Testis (tissue), 2 donors: ENCODE measurements at regions not wholly inside any gene's neighbourhood (a gene's known extent, or its start where the extent isn't known, plus 50 kb on each side); places are given as distances from the start of the nearest gene placed in this dataset.
"Not testable (repeated sequence)": the region's sequence is repeated elsewhere in the genome, so short reads cannot be mapped to it uniquely, and the experiment has no call there.

ENCODE experiments used
- DNase-seq: peaks from one replicate; pipeline ENCODE4 v3.0.0-alpha.2; 2019
- H3K27ac ChIP-seq, 2 donors: fragments of 200-600 bp; sonication (generic); one replicate each; pipeline ENCODE4 v1.5.1; 2019
- H3K27me3 ChIP-seq: fragments of 200-600 bp; sonication (generic); one replicate; pipeline ENCODE4 v1.5.1; 2019
- H3K36me3 ChIP-seq: fragments of 200-600 bp; sonication (generic); one replicate; pipeline ENCODE4 v1.5.1; 2017; ENCODE audit warnings: low read depth; ENCODE audit errors: missing control alignments
- H3K4me1 ChIP-seq: fragments of 200-600 bp; sonication (generic); one replicate; pipeline ENCODE4 v1.5.1; 2019
- H3K4me3 ChIP-seq, 2 donors: fragments of 200-600 bp; sonication (generic); one replicate each; pipeline ENCODE4 v1.5.1; 2017 to 2019
- H3K9me3 ChIP-seq: fragments of 200-600 bp; sonication (generic); one replicate; pipeline ENCODE4 v1.5.1; 2017
- POLR2A ChIP-seq: fragments of 450-650 bp; IDR thresholded peaks from one replicate; pipeline ENCODE4 v1.6.1; 2017; ENCODE audit warnings: antibody characterized with exemption, mild to moderate bottlenecking, moderate library complexity
- WGBS, 2 donors: methylation state at CpG; one replicate each; pipeline ENCODE4 v1.1.5; 2018; 5-methylcytosine and 5-hydroxymethylcytosine counted together
- intact Hi-C: fragments of 100-400 bp; cut with DNase I; formaldehyde crosslinking; loops from one replicate; pipeline ENCODE4 v1.15.1; 2023; ENCODE audit warnings: low total_unique reads
- TF ChIP-seq, protein P1 (sequence below), 3 experiments: fragments of 450-650 bp in 2 of 3; fragments of 200-600 bp in 1 of 3; sonication (generic) in 1 of 3; IDR thresholded peaks; one replicate each; pipeline ENCODE4 v1.5.1; 2016 to 2019; ENCODE audit warnings: antibody characterized with exemption in 3 of 3, mild to moderate bottlenecking in 2 of 3, moderate library complexity in 1 of 3

DNA sequence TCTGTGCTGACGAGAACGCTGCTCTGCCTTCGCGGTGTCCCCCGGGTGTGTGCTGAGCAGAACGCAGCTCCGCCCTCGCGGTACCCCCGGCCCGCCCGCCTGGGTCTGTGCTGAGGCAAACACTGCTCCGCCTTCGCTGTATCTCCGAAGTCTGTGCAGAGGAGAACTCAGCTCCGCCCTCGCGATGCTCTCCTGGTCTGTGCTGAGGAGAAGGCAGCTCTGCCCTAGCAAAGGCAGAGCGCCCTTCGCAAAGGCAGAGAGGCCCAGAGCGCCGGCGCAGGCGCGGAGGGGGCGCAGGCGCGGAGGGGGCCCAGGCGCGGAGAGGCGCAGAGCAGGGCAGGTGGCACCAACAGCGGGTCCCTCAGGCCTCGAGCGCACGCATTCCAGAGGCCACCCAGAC is 1503.6 kb downstream of the FOXD4L5 start:
- H3K9me3 ChIP-seq, H3K27me3 ChIP-seq, H3K36me3 ChIP-seq, H3K27ac ChIP-seq, H3K4me1 ChIP-seq, intact Hi-C loops: not testable (repeated sequence)
- peak; percentile 31 for DNase-seq
- 12 to 35% methylated on average over 18 of the region's 35 CpGs for WGBS, 2 donors
- H3K4me3 ChIP-seq = peak overlapping the region in 1 of 2 donors; percentile 39

- H3K4me3 ChIP-seq, H3K27me3 ChIP-seq, intact Hi-C loops, H3K9me3 ChIP-seq, DNase-seq, H3K36me3 ChIP-seq, H3K4me1 ChIP-seq, H3K27ac ChIP-seq: not testable (repeated sequence)
- 64 to 85% methylated on average over 3 to 6 of the region's 7 CpGs for WGBS, 2 donors
Measured at GRCh38 chr9:63776220-63776619, 1508.8 kb downstream of the FOXD4L5 start.

DNA sequence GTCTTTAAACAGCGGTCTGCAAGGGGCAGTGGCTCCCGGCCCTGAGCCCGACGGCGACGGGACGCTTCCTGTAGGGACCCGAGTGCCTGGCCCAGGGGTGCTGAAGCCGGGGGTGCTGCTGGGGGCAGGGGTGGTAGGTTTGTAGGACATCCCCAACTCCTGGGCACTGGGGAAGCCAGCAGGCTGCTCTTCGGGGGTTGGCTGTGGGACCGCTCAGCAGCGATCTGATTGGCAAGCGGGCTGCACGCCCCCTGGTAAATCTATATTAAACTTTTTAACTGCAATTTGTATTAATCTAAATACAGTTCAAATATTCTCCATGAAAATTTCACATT is 1510.0 kb downstream of the FOXD4L5 start:
- intact Hi-C loops, H3K9me3 ChIP-seq, H3K36me3 ChIP-seq, H3K4me3 ChIP-seq, H3K4me1 ChIP-seq, DNase-seq, H3K27ac ChIP-seq, H3K27me3 ChIP-seq: not testable (repeated sequence)
- WGBS, 2 donors = 74% methylated on average over 7 to 11 of the region's 14 CpGs

- H3K9me3 ChIP-seq, H3K27me3 ChIP-seq, H3K27ac ChIP-seq, H3K4me3 ChIP-seq, intact Hi-C loops, DNase-seq, H3K36me3 ChIP-seq, H3K4me1 ChIP-seq: not testable (repeated sequence)
- WGBS, 2 donors = 89% methylated on average over 8 of the region's 15 CpGs; no CpG with 5 or more reads in 1 of the 2 donors
Measured at GRCh38 chr9:63774369-63775091, 1510.5 kb downstream of the FOXD4L5 start.

GRCh38 chr9:63762230-63762629 is 1522.8 kb downstream of the FOXD4L5 start:
- intact Hi-C loops, H3K9me3 ChIP-seq, H3K27ac ChIP-seq, DNase-seq, H3K4me3 ChIP-seq, H3K36me3 ChIP-seq, H3K27me3 ChIP-seq, H3K4me1 ChIP-seq: not testable (repeated sequence)
- 61 to 71% methylated on average over 12 to 13 of the region's 13 CpGs for WGBS, 2 donors

DNA sequence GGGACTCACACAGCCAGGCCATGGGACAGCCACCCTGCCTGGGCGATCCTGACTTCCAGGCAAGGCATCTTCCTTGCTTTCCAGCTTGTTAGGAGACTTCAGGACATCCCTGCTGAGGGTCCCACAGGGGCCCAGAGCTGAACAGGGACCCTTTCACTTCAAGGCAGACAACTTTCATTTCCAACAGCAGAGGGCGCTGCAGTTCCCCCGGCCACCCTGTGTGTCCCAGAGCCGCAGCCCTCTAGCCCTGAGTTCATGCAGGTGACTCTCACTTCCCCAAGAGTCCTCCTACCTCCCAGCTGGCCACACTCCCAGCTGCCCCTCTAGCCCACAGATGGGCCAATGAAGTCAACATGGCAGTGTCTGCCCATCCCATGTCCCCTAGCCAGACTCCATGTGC is 1556.0 kb downstream of the FOXD4L5 start:
- 20 to 61% methylated on average over 2 to 4 of the region's 4 CpGs for WGBS, 2 donors
- H3K27ac ChIP-seq, intact Hi-C loops, H3K9me3 ChIP-seq, H3K4me3 ChIP-seq, H3K4me1 ChIP-seq, H3K27me3 ChIP-seq, H3K36me3 ChIP-seq, DNase-seq: not testable (repeated sequence)

DNA sequence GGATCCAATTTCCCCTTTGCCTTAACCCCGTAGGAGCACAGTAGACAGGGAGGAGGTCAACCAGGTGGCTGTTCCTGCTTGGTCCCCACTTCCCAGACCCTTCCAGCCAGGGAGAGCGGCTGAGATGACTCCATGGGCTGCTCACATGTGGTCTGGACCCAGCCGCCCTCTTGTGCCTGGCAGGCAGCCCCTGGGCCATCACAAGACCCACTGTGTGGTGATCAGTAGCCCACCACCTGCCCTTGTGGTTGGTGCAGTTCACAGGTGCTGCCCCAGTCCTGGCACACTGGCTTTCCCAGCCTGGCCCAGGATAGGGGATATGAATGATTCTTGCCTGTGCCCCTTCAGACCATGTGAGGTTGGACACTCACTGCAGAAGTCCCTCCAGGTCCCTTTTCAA is 1556.7 kb downstream of the FOXD4L5 start:
- WGBS, 2 donors = 67 to 80% methylated on average over 1 to 3 of the region's 3 CpGs
- intact Hi-C loops = no loop called here
- no peak for DNase-seq
- H3K4me1 ChIP-seq = no peaks in the 10 kb centered on the region
- no peaks in the 10 kb centered on the region for H3K36me3 ChIP-seq
- H3K27me3 ChIP-seq = no peaks in the 10 kb centered on the region
- no peak overlapping the region for H3K27ac ChIP-seq
- H3K9me3 ChIP-seq = no peaks in the 10 kb centered on the region
- H3K4me3 ChIP-seq = no peak overlapping the region
- TF ChIP-seq POLR2A = no peak
- TF ChIP-seq, protein P1, sequence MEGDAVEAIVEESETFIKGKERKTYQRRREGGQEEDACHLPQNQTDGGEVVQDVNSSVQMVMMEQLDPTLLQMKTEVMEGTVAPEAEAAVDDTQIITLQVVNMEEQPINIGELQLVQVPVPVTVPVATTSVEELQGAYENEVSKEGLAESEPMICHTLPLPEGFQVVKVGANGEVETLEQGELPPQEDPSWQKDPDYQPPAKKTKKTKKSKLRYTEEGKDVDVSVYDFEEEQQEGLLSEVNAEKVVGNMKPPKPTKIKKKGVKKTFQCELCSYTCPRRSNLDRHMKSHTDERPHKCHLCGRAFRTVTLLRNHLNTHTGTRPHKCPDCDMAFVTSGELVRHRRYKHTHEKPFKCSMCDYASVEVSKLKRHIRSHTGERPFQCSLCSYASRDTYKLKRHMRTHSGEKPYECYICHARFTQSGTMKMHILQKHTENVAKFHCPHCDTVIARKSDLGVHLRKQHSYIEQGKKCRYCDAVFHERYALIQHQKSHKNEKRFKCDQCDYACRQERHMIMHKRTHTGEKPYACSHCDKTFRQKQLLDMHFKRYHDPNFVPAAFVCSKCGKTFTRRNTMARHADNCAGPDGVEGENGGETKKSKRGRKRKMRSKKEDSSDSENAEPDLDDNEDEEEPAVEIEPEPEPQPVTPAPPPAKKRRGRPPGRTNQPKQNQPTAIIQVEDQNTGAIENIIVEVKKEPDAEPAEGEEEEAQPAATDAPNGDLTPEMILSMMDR (IDR thresholded peaks at IDR 0.05) = no peak

GRCh38 chr9:63708285-63708684 is 1576.7 kb downstream of the FOXD4L5 start:
- H3K4me3 ChIP-seq, H3K27ac ChIP-seq, H3K9me3 ChIP-seq, H3K36me3 ChIP-seq, intact Hi-C loops, DNase-seq, H3K27me3 ChIP-seq, H3K4me1 ChIP-seq: not testable (repeated sequence)
- 32 to 48% methylated on average over 15 to 20 of the region's 21 CpGs for WGBS, 2 donors

DNA sequence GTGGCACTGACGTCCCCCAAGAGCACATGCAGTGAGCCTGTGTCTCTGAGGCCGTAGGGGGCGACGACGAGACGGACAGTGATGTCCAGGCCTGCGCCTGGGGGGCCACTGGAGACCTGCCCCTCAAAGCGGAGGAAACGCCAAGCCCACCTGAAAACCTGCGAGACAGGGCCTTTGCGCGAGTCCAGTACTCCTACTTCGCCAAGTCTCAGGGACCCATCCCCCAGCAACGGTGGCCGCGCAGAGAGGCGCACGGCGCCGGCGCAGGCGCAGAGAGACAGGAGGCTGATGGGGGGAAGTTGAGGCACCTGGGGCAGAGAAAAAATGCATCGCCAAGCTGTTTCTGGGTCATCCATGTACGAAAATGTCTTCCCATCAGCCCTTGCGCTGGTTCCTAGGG is 1580.6 kb downstream of the FOXD4L5 start:
- H3K27ac ChIP-seq, DNase-seq, H3K27me3 ChIP-seq, H3K9me3 ChIP-seq, intact Hi-C loops, H3K36me3 ChIP-seq, H3K4me1 ChIP-seq: not testable (repeated sequence)
- H3K4me3 ChIP-seq = peak overlapping the region in 1 of 2 donors; percentile 55
- WGBS, 2 donors = 64 to 69% methylated on average over 21 to 25 of the region's 25 CpGs

DNA sequence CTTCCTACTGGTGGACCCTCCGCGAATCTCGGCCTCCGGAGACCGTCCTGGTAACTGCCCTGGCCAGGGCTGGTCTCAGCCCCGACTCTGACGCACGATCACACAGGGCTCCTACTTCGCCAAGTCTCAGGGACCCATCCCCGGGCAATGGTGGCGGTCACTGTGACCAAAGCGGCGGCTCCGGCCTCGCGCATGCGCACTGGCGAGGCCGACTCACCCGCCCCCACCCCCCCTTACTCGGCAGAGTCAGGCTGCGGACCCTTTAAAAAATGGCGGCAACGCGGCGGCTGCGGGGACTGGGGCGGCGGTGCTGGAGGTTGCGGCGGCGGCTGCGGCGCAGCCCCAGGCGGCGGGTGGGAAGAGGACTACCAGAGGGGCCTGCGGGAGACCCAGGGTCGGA is 1581.3 kb downstream of the FOXD4L5 start:
- H3K27me3 ChIP-seq, intact Hi-C loops, H3K9me3 ChIP-seq, H3K4me1 ChIP-seq, H3K36me3 ChIP-seq, H3K27ac ChIP-seq: not testable (repeated sequence)
- DNase-seq = peak; percentile 41
- WGBS, 2 donors = 22% methylated on average over 37 of the region's 38 CpGs; no CpG with 5 or more reads in 1 of the 2 donors
- peak overlapping the region; percentile 41 to 55 for H3K4me3 ChIP-seq

GRCh38 chr9:63703138-63703665 is 1581.8 kb downstream of the FOXD4L5 start:
- H3K27ac ChIP-seq, H3K36me3 ChIP-seq, H3K9me3 ChIP-seq, intact Hi-C loops, H3K4me1 ChIP-seq, DNase-seq, H3K27me3 ChIP-seq: not testable (repeated sequence)
- 41 to 51% methylated on average over 13 to 36 of the region's 39 CpGs for WGBS, 2 donors
- peak overlapping the region; percentile 41 to 55 for H3K4me3 ChIP-seq
